Erythroblast (primary cell): ENCODE measurements at regions not wholly inside any gene's neighbourhood (a gene's known extent, or its start where the extent isn't known, plus 50 kb on each side); places are given as distances from the start of the nearest gene placed in this dataset.

Source experiments
- GATA1 ChIP-seq: IDR thresholded peaks from 2 replicates; pipeline ENCODE4 v1.6.1; 2011; ENCODE audit warnings: low read depth, mild to moderate bottlenecking, control low read depth, low read length, moderate library complexity
- POLR2A ChIP-seq: IDR thresholded peaks from 2 replicates; pipeline ENCODE4 v1.6.1; 2011; ENCODE audit warnings: mild to moderate bottlenecking, low read length

GRCh38 chr6:25215881-25216280, 63.3 kb upstream of the CARMIL1 start:
- TF ChIP-seq POLR2A (no peak), GATA1 (no peak)
